ENCODE measurements at regions not wholly inside any gene's neighbourhood (a gene's known extent, or its start where the extent isn't known, plus 50 kb on each side); places are given as distances from the start of the nearest gene placed in this dataset.

- Histone ChIP-seq H3K4me3 (no peak overlapping the region), H3K4me1 (no peaks in the 10 kb centered on the region), H3K36me3 (no peaks in the 10 kb centered on the region), H3K27me3 (no peaks in the 10 kb centered on the region), H3K9me3 (no peaks in the 10 kb centered on the region), H3K27ac (no peak overlapping the region)
- intact Hi-C loops (cut with DNase I; ENCODE audit: low total_unique reads), result no loop called here
- TF ChIP-seq POLR2A (IDR thresholded peaks at IDR 0.05) (no peak), CTCF (IDR thresholded peaks at IDR 0.05) (no peak)
- DNase-seq, result no peak
Observed at GRCh38 chr1:229953736-229954326, 113.2 kb upstream of the GALNT2 start.

GRCh38 chr1:229964281-229964680, 102.8 kb upstream of the GALNT2 start:
- no peaks in the 10 kb centered on the region for H3K36me3 ChIP-seq
- DNase-seq, result no peak
- no peaks in the 10 kb centered on the region for H3K9me3 ChIP-seq
- TF ChIP-seq CTCF (IDR thresholded peaks at IDR 0.05), result no peak
- no peak for TF ChIP-seq POLR2A (IDR thresholded peaks at IDR 0.05)
- H3K27me3 ChIP-seq, result no peaks in the 10 kb centered on the region
- H3K27ac ChIP-seq, result no peak overlapping the region
- H3K4me3 ChIP-seq, result no peak overlapping the region
- no peaks in the 10 kb centered on the region for H3K4me1 ChIP-seq
- intact Hi-C loops (cut with DNase I; ENCODE audit: low total_unique reads), result no loop called here

GRCh38 chr1:229970714-229971113, 96.3 kb upstream of the GALNT2 start:
- DNase-seq, result no peak
- no peak overlapping the region for H3K27ac ChIP-seq
- no peaks in the 10 kb centered on the region for H3K36me3 ChIP-seq
- no peaks in the 10 kb centered on the region for H3K9me3 ChIP-seq
- H3K4me3 ChIP-seq, result no peak overlapping the region
- no peaks in the 10 kb centered on the region for H3K27me3 ChIP-seq
- H3K4me1 ChIP-seq, result no peaks in the 10 kb centered on the region
- TF ChIP-seq CTCF (IDR thresholded peaks at IDR 0.05) (no peak), POLR2A (IDR thresholded peaks at IDR 0.05) (no peak)
- intact Hi-C loops (cut with DNase I; ENCODE audit: low total_unique reads), result no loop called here

- Histone ChIP-seq H3K27ac (no peak overlapping the region), H3K4me1 (no peaks in the 10 kb centered on the region), H3K27me3 (no peaks in the 10 kb centered on the region), H3K4me3 (no peak overlapping the region), H3K9me3 (no peaks in the 10 kb centered on the region), H3K36me3 (no peaks in the 10 kb centered on the region)
- TF ChIP-seq CTCF (IDR thresholded peaks at IDR 0.05), result no peak
- TF ChIP-seq POLR2A (IDR thresholded peaks at IDR 0.05), result no peak
- intact Hi-C loops (cut with DNase I; ENCODE audit: low total_unique reads), result no loop called here
- DNase-seq, result no peak
Observed at GRCh38 chr1:229971141-229971540, 95.9 kb upstream of the GALNT2 start.

GRCh38 chr1:229972600-229973296, 94.3 kb upstream of the GALNT2 start:
- TF ChIP-seq CTCF (IDR thresholded peaks at IDR 0.05) (no peak), POLR2A (IDR thresholded peaks at IDR 0.05) (no peak)
- Histone ChIP-seq H3K36me3 (no peaks in the 10 kb centered on the region), H3K4me3 (no peak overlapping the region), H3K9me3 (no peaks in the 10 kb centered on the region), H3K27me3 (no peaks in the 10 kb centered on the region), H3K4me1 (no peaks in the 10 kb centered on the region), H3K27ac (no peak overlapping the region)
- DNase-seq, result no peak
- intact Hi-C loops (cut with DNase I; ENCODE audit: low total_unique reads), result no loop called here

All from uterus (tissue), 3 donors.